ENCODE measurements at regions not wholly inside any gene's neighbourhood (a gene's known extent, or its start where the extent isn't known, plus 50 kb on each side); places are given as distances from the start of the nearest gene placed in this dataset.

DNA sequence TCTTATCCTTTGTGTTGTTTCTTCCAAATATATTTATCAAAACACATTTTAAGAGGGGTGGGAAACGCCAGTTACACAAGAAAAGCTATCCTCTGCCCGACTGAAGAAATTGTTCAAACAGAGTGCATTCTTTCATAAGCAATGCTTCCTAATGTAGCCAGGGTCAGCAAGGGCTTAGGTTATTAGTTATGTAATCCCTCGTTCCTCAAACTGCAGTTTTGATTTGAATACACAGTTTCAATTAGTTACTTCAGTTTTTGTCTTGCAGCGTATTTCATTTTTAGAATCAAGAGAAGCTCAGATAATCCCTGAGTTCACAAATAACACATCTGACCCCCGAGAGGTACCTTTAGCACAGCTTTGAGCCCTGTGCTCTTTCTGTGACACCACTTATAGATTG lies 141.7 kb upstream of the NRIP1 start (continued):
- TF ChIP-seq, protein P1, sequence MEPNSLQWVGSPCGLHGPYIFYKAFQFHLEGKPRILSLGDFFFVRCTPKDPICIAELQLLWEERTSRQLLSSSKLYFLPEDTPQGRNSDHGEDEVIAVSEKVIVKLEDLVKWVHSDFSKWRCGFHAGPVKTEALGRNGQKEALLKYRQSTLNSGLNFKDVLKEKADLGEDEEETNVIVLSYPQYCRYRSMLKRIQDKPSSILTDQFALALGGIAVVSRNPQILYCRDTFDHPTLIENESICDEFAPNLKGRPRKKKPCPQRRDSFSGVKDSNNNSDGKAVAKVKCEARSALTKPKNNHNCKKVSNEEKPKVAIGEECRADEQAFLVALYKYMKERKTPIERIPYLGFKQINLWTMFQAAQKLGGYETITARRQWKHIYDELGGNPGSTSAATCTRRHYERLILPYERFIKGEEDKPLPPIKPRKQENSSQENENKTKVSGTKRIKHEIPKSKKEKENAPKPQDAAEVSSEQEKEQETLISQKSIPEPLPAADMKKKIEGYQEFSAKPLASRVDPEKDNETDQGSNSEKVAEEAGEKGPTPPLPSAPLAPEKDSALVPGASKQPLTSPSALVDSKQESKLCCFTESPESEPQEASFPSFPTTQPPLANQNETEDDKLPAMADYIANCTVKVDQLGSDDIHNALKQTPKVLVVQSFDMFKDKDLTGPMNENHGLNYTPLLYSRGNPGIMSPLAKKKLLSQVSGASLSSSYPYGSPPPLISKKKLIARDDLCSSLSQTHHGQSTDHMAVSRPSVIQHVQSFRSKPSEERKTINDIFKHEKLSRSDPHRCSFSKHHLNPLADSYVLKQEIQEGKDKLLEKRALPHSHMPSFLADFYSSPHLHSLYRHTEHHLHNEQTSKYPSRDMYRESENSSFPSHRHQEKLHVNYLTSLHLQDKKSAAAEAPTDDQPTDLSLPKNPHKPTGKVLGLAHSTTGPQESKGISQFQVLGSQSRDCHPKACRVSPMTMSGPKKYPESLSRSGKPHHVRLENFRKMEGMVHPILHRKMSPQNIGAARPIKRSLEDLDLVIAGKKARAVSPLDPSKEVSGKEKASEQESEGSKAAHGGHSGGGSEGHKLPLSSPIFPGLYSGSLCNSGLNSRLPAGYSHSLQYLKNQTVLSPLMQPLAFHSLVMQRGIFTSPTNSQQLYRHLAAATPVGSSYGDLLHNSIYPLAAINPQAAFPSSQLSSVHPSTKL (CRISPR knock-in tag; IDR thresholded peaks at IDR 0.05), result peak; percentile 62
- TF ChIP-seq HOXA5 (CRISPR knock-in tag; IDR thresholded peaks at IDR 0.05) (no peak), ZNF556 (CRISPR knock-in tag; IDR thresholded peaks at IDR 0.05; ENCODE audit: borderline replicate concordance) (no peak), NR2F1 (CRISPR knock-in tag; IDR thresholded peaks at IDR 0.05) (peak in 1 of 2 experiments; percentile 14; a peak in 1 of 4 replicates), ZNF878 (CRISPR knock-in tag; IDR thresholded peaks at IDR 0.05) (no peak), ZNF7 (CRISPR knock-in tag; IDR thresholded peaks at IDR 0.05) (no peak), ZNF607 (CRISPR knock-in tag; IDR thresholded peaks at IDR 0.05; ENCODE audit: borderline replicate concordance) (no peak), SOX13 (IDR thresholded peaks at IDR 0.05) (no peak), SOX13 (CRISPR knock-in tag; conservative IDR thresholded peaks at IDR 0.05 in 1 of 2, IDR thresholded peaks at IDR 0.05 in 1 of 2) (peak in 1 of 2 experiments; percentile 35; a peak in 2 of 4 replicates), ZNF614 (CRISPR knock-in tag; IDR thresholded peaks at IDR 0.05; ENCODE audit: borderline replicate concordance) (no peak), KDM4B (CRISPR knock-in tag; IDR thresholded peaks at IDR 0.05) (no peak), JUNB (CRISPR knock-in tag; IDR thresholded peaks at IDR 0.05; ENCODE audit: borderline replicate concordance) (no peak), NR2F6 (IDR thresholded peaks at IDR 0.05) (0 out of 2 replicates have a peak, but pooled peaks have one; percentile 18), NR2F6 (CRISPR knock-in tag; IDR thresholded peaks at IDR 0.05) (0 out of 2 replicates have a peak, but pooled peaks have one; percentile 7)
- TF ChIP-seq, protein P2, sequence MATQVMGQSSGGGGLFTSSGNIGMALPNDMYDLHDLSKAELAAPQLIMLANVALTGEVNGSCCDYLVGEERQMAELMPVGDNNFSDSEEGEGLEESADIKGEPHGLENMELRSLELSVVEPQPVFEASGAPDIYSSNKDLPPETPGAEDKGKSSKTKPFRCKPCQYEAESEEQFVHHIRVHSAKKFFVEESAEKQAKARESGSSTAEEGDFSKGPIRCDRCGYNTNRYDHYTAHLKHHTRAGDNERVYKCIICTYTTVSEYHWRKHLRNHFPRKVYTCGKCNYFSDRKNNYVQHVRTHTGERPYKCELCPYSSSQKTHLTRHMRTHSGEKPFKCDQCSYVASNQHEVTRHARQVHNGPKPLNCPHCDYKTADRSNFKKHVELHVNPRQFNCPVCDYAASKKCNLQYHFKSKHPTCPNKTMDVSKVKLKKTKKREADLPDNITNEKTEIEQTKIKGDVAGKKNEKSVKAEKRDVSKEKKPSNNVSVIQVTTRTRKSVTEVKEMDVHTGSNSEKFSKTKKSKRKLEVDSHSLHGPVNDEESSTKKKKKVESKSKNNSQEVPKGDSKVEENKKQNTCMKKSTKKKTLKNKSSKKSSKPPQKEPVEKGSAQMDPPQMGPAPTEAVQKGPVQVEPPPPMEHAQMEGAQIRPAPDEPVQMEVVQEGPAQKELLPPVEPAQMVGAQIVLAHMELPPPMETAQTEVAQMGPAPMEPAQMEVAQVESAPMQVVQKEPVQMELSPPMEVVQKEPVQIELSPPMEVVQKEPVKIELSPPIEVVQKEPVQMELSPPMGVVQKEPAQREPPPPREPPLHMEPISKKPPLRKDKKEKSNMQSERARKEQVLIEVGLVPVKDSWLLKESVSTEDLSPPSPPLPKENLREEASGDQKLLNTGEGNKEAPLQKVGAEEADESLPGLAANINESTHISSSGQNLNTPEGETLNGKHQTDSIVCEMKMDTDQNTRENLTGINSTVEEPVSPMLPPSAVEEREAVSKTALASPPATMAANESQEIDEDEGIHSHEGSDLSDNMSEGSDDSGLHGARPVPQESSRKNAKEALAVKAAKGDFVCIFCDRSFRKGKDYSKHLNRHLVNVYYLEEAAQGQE (IDR thresholded peaks at IDR 0.05; ENCODE audit: borderline replicate concordance in 1 of 2, low read depth in 1 of 2, low read length in 2 of 2), result no peak
- TF ChIP-seq, protein P3, sequence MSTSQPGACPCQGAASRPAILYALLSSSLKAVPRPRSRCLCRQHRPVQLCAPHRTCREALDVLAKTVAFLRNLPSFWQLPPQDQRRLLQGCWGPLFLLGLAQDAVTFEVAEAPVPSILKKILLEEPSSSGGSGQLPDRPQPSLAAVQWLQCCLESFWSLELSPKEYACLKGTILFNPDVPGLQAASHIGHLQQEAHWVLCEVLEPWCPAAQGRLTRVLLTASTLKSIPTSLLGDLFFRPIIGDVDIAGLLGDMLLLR (CRISPR knock-in tag; IDR thresholded peaks at IDR 0.05), result no peak
- TF ChIP-seq, protein P4, sequence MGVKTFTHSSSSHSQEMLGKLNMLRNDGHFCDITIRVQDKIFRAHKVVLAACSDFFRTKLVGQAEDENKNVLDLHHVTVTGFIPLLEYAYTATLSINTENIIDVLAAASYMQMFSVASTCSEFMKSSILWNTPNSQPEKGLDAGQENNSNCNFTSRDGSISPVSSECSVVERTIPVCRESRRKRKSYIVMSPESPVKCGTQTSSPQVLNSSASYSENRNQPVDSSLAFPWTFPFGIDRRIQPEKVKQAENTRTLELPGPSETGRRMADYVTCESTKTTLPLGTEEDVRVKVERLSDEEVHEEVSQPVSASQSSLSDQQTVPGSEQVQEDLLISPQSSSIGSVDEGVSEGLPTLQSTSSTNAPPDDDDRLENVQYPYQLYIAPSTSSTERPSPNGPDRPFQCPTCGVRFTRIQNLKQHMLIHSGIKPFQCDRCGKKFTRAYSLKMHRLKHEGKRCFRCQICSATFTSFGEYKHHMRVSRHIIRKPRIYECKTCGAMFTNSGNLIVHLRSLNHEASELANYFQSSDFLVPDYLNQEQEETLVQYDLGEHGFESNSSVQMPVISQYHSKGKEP (CRISPR knock-in tag; IDR thresholded peaks at IDR 0.05), result no peak
- TF ChIP-seq, protein P5, sequence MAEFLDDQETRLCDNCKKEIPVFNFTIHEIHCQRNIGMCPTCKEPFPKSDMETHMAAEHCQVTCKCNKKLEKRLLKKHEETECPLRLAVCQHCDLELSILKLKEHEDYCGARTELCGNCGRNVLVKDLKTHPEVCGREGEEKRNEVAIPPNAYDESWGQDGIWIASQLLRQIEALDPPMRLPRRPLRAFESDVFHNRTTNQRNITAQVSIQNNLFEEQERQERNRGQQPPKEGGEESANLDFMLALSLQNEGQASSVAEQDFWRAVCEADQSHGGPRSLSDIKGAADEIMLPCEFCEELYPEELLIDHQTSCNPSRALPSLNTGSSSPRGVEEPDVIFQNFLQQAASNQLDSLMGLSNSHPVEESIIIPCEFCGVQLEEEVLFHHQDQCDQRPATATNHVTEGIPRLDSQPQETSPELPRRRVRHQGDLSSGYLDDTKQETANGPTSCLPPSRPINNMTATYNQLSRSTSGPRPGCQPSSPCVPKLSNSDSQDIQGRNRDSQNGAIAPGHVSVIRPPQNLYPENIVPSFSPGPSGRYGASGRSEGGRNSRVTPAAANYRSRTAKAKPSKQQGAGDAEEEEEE (CRISPR knock-in tag; IDR thresholded peaks at IDR 0.05; ENCODE audit: borderline replicate concordance), result no peak
